Middle frontal gyrus (tissue), 1 donor: ENCODE measurements at regions not wholly inside any gene's neighbourhood (a gene's known extent, or its start where the extent isn't known, plus 50 kb on each side); places are given as distances from the start of the nearest gene placed in this dataset.

Experiments
- DNase-seq: peaks from one replicate; pipeline ENCODE4 v3.0.0-alpha.2; 2015; ENCODE audit warnings: low spot score; ENCODE audit errors: extremely low spot score

GRCh38 chr5:9927106-9927505 lies 297.0 kb upstream of the TAS2R1 start:
- no peak for DNase-seq

- no peak for DNase-seq
Observed at GRCh38 chr5:9924614-9925013, 294.5 kb upstream of the TAS2R1 start.

DNA sequence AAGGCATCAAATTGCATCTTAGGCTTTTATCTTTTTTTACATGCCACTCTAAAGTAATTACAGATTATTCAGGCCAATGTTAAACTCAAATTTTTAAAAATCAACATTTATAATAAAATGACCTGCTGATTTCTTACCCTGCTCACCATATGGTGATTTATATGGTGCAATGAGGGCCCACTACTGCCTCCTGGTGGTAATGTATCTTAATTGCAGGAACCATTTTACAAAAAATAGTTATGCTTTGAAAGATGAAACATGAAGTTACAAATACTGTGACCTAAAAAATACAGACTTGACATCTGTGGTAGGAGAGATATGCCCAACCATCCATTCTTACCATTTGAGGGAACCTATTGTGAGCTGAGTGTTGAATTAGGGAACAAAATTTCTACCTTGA lies 292.6 kb upstream of the TAS2R1 start:
- no peak for DNase-seq

GRCh38 chr5:9920697-9921096 lies 290.5 kb upstream of the TAS2R1 start:
- DNase-seq: no peak

- DNase-seq: no peak
Observed at GRCh38 chr5:9919306-9920030, 289.3 kb upstream of the TAS2R1 start.

DNA sequence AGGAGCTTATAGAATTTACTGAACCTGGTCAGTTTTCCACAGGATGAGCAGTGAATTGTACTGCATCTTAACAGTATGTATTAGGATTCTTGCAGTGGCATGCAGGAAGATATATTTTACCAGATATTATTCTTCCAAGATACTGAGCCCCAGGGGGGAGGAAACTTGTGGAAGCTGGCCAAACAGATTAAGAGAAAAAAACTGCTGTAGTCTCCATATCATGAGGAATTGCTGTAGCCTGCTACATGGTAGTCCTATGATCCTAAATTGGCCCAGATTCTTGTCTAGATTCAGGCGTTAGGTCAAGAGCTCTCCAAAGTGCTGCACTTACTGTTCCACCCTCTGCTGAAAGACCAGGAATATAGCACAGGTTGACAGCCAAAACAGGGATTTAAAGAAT lies 275.5 kb upstream of the TAS2R1 start:
- DNase-seq: no peak

DNA sequence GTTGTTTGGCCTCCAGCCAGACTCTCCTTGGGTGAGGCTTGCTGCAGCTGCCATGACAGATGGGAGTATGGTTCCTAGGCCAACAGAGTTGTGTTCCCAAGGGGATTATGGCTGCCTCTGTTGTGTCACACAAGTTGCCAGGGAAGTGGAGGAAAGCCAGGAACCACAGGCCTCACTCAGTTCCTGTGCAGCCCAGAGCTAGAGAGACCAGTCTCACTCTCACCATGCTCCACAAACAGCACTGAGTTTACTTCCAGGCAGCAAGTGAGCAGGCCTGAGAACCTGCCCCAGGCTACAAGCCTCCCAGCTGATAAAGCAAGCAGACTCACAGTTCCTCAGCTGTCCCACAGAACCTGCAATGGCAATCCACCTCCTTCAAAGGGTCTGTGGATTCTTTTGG lies 273.6 kb upstream of the TAS2R1 start:
- no peak for DNase-seq

DNA sequence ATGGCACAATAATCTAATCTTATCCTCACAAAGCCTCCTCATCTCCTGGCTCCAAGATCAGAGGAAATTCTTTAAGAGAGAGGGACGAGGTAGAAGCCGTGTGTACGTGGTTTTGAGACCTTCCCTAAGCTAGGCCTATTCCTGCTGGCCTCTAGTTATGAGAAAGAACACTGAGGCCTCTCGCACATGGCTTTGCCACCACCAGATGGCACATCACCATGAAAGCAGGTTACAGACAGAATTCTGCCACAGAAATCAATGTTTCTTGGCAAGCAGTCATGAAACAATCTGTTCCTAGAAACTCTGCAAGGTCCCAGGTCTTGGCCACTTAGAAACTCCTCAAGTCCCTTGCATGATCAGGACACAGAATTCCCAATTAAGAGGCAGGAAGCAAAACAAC lies 268.2 kb upstream of the TAS2R1 start:
- DNase-seq: no peak

- no peak for DNase-seq
Observed at GRCh38 chr5:9895302-9895645, 265.1 kb upstream of the TAS2R1 start.

- DNase-seq: no peak
Observed at GRCh38 chr5:9894571-9895301, 264.6 kb upstream of the TAS2R1 start.

- no peak for DNase-seq
Observed at GRCh38 chr5:9892696-9893095, 262.5 kb upstream of the TAS2R1 start.

- no peak for DNase-seq
Observed at GRCh38 chr5:9889511-9889910, 259.4 kb upstream of the TAS2R1 start.

GRCh38 chr5:9888501-9888901 lies 258.4 kb upstream of the TAS2R1 start:
- no peak for DNase-seq

- DNase-seq: no peak
Observed at GRCh38 chr5:9885164-9885563, 255.0 kb upstream of the TAS2R1 start.

- no peak for DNase-seq
Observed at GRCh38 chr5:9878206-9878605, 248.1 kb upstream of the TAS2R1 start.

GRCh38 chr5:9877488-9877887 lies 247.3 kb upstream of the TAS2R1 start:
- no peak for DNase-seq

GRCh38 chr5:9876451-9876850 lies 246.3 kb upstream of the TAS2R1 start:
- no peak for DNase-seq

- peak; percentile 34 for DNase-seq
Observed at GRCh38 chr5:9869616-9870288, 239.6 kb upstream of the TAS2R1 start.

- no peak for DNase-seq
Observed at GRCh38 chr5:9865574-9865973, 235.4 kb upstream of the TAS2R1 start.

GRCh38 chr5:9864791-9865190 lies 234.6 kb upstream of the TAS2R1 start:
- no peak for DNase-seq

DNA sequence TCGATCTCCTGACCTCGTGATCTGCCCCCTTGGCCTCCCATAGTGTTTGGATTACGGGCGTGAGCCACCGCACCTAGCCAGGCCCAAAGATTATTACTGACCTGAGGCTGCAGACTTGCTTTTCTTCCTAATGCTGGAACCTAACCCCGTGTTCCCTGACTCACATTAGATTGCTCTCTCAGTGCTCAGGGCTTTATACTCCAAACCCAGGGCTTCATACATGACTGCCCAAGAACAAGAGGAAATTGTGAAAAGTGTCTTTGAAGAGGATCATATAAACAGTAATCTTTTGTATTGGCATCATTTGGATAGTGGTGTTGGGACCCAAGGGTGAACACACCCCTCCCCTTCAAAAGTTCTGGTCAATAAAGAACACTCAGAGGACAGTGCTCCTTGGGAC lies 233.3 kb upstream of the TAS2R1 start:
- no peak for DNase-seq

DNA sequence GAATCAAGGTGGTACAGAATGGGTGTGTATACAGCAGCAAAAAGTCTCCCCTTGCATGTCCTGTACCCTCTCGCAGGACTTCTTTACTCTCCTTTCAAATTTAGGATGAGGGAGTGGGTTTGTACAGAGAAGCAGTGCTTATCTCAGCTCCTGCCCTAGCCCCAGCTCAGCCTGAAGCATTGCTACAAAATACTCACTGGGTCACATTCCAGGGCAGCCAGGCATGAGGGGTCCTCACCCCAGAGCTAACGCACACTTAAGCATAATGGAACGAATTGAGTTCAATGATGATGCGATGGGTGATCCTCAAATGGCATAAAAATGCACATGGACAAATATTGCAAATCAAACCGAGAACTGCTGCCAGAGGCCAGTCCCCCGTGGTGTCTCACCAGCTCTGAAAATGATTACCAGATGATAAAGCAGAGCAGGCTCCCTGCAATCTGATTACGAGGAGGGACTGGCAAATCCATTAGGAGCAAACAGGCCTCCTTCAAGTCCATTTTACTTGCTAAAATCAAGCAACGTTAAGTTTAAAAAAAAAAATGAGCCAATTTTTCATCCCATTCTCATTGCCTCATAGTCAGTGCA lies 231.6 kb upstream of the TAS2R1 start:
- DNase-seq: no peak
